GM18505 (cell line): ENCODE measurements at regions not wholly inside any gene's neighbourhood (a gene's known extent, or its start where the extent isn't known, plus 50 kb on each side); places are given as distances from the start of the nearest gene placed in this dataset.
A peak's percentile ranks its signal among the peaks of the same experiment; 100 is the strongest.
"Not testable (repeated sequence)": the region's sequence is repeated elsewhere in the genome, so short reads cannot be mapped to it uniquely, and the experiment has no call there.

Experiments used
- ATAC-seq: cut with Tn5 transposase; IDR thresholded peaks from one replicate; pipeline ENCODE4 v1.9.1; 2021; ENCODE audit not compliant: unreplicated experiment
- POLR2A ChIP-seq: IDR thresholded peaks from 4 replicates; pipeline ENCODE4 v1.6.1; 2011; ENCODE audit warnings: borderline replicate concordance; ENCODE audit not compliant: insufficient read depth, insufficient read length; ENCODE audit errors: extremely low read depth

GRCh38 chr7:124183649-124184048, 150.8 kb upstream of the TMEM229A start:
- no peak for ATAC-seq
- no peak for TF ChIP-seq POLR2A

GRCh38 chr7:124179641-124180040, 146.8 kb upstream of the TMEM229A start:
- no peak for TF ChIP-seq POLR2A
- ATAC-seq, result no peak

GRCh38 chr7:124177891-124178290, 145.0 kb upstream of the TMEM229A start:
- no peak for TF ChIP-seq POLR2A
- no peak for ATAC-seq

GRCh38 chr7:124171812-124172211, 138.9 kb upstream of the TMEM229A start:
- ATAC-seq, result not testable (repeated sequence)

GRCh38 chr7:124171068-124171467, 138.2 kb upstream of the TMEM229A start:
- ATAC-seq, result no peak
- no peak for TF ChIP-seq POLR2A

GRCh38 chr7:124168616-124169015, 135.7 kb upstream of the TMEM229A start:
- ATAC-seq, result no peak
- no peak for TF ChIP-seq POLR2A

- no peak for ATAC-seq
- TF ChIP-seq POLR2A, result no peak
Measured at GRCh38 chr7:124162667-124163066, 129.8 kb upstream of the TMEM229A start.

GRCh38 chr7:124155432-124156022, 122.7 kb upstream of the TMEM229A start:
- ATAC-seq, result no peak
- no peak for TF ChIP-seq POLR2A

- TF ChIP-seq POLR2A, result no peak
Measured at GRCh38 chr7:124152859-124153692, 120.2 kb upstream of the TMEM229A start.

GRCh38 chr7:124137664-124138063, 104.8 kb upstream of the TMEM229A start:
- no peak for ATAC-seq
- TF ChIP-seq POLR2A, result no peak

More at GRCh38 chr7:124152859-124153692, 120.2 kb upstream of the TMEM229A start:
- ATAC-seq, result peak; percentile 76

- no peak for ATAC-seq
- TF ChIP-seq POLR2A, result no peak
Measured at GRCh38 chr7:124124201-124124600, 91.3 kb upstream of the TMEM229A start.

- no peak for ATAC-seq
- no peak for TF ChIP-seq POLR2A
Measured at GRCh38 chr7:124120911-124121310, 88.0 kb upstream of the TMEM229A start.

GRCh38 chr7:124113045-124113444, 80.2 kb upstream of the TMEM229A start:
- TF ChIP-seq POLR2A, result no peak
- no peak for ATAC-seq

- no peak for ATAC-seq
- TF ChIP-seq POLR2A, result no peak
Measured at GRCh38 chr7:124106575-124106974, 73.7 kb upstream of the TMEM229A start.
